ENCODE measurements at regions not wholly inside any gene's neighbourhood (a gene's known extent, or its start where the extent isn't known, plus 50 kb on each side); places are given as distances from the start of the nearest gene placed in this dataset.

DNA sequence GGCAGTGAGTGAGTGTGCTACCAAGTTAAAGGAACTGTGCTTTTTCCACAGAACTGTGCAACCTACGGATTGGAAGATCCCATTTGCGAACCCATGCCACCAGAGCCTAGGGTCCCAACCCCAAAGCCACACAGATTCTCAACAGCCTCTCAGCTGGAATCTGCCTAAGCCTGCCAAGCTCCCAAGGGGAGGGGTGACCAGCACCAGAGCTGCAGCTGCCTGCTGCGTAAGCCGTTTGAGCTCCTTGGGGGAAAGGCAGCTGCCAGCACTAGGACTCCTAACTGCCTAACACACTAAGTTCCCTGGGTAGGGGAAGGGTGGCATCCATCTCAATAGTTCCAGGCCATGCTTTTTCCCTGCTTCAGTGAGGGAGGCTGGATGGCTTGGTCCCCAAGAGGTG lies 738.1 kb upstream of the PRKX start:
- TF ChIP-seq, protein P1, sequence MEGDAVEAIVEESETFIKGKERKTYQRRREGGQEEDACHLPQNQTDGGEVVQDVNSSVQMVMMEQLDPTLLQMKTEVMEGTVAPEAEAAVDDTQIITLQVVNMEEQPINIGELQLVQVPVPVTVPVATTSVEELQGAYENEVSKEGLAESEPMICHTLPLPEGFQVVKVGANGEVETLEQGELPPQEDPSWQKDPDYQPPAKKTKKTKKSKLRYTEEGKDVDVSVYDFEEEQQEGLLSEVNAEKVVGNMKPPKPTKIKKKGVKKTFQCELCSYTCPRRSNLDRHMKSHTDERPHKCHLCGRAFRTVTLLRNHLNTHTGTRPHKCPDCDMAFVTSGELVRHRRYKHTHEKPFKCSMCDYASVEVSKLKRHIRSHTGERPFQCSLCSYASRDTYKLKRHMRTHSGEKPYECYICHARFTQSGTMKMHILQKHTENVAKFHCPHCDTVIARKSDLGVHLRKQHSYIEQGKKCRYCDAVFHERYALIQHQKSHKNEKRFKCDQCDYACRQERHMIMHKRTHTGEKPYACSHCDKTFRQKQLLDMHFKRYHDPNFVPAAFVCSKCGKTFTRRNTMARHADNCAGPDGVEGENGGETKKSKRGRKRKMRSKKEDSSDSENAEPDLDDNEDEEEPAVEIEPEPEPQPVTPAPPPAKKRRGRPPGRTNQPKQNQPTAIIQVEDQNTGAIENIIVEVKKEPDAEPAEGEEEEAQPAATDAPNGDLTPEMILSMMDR (IDR thresholded peaks at IDR 0.05), result no peak
- Mint-ChIP-seq H3K27ac (no peak overlapping the region), H3K36me3 (ENCODE audit: low read depth) (no peaks in the 10 kb centered on the region), H3K4me1 (ENCODE audit: low read depth) (no peaks in the 10 kb centered on the region), H3K9me3 (peaks cover 10% of the 10 kb centered on the region), H3K4me3 (no peak overlapping the region), H3K27me3 (no peaks in the 10 kb centered on the region)
- no peak for DNase-seq
- no peaks in the 10 kb centered on the region for H3K27me3 ChIP-seq (ENCODE audit: control insufficient read depth in 1 of 2, insufficient read depth in 2 of 2, low read length in 2 of 2)
- no peaks in the 10 kb centered on the region for H3K36me3 ChIP-seq (ENCODE audit: insufficient read depth, low read length)
- peaks cover 0 to 8% of the 10 kb centered on the region in 2 experiments for H3K9me3 ChIP-seq (ENCODE audit: control insufficient read depth in 1 of 2, insufficient read depth in 1 of 2, low read length in 2 of 2)
- H3K4me3 ChIP-seq (ENCODE audit: low read length), result no peak overlapping the region
- POLR2A ChIA-PET, result no interaction called here
- intact Hi-C loops (cut with DNase I, micrococcal nuclease), result no loop called here
- no peaks in the 10 kb centered on the region for H3K4me1 ChIP-seq (ENCODE audit: insufficient read depth, low read length)
- ATAC-seq (ENCODE audit: poor library complexity), result no peak
- no peak overlapping the region for H3K27ac ChIP-seq (ENCODE audit: low read depth in 1 of 2, low read length in 2 of 2)
- CTCF ChIA-PET, result no interaction called here

DNA sequence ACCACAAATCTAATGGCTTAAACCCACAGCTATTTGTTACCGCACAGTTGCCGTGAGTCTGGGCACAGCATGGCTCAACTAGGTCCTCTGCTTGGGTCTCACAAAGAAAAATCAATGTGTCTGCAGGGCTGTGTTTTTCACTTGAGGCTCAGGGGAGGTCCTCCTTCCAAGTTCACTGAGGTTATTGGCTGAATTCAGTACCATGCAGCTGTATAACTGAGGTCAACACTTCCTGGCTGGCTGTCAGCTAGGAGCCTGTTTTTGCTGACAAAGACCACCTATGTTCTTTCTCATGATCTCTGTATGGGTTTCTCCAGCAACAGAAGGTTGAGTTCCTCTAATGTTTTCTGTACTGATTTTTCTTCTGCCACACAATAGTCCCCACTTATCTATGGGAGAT lies 736.7 kb upstream of the PRKX start:
- ChIA-PET POLR2A (no interaction called here), CTCF (no interaction called here)
- no peak overlapping the region for H3K4me3 Mint-ChIP-seq
- H3K27ac Mint-ChIP-seq, result no peak overlapping the region
- Histone ChIP-seq H3K27ac (ENCODE audit: low read depth in 1 of 2, low read length in 2 of 2) (no peak overlapping the region), H3K36me3 (ENCODE audit: insufficient read depth, low read length) (no peaks in the 10 kb centered on the region), H3K27me3 (ENCODE audit: control insufficient read depth in 1 of 2, insufficient read depth in 2 of 2, low read length in 2 of 2) (no peaks in the 10 kb centered on the region), H3K4me1 (ENCODE audit: insufficient read depth, low read length) (no peaks in the 10 kb centered on the region), H3K9me3 (ENCODE audit: control insufficient read depth in 1 of 2, insufficient read depth in 1 of 2, low read length in 2 of 2) (peaks cover 0 to 8% of the 10 kb centered on the region in 2 experiments), H3K4me3 (ENCODE audit: low read length) (no peak overlapping the region)
- DNase-seq (no peak), ATAC-seq (ENCODE audit: poor library complexity) (no peak)
- H3K9me3 Mint-ChIP-seq, result peaks cover 10% of the 10 kb centered on the region
- H3K36me3 Mint-ChIP-seq (ENCODE audit: low read depth), result no peaks in the 10 kb centered on the region
- intact Hi-C loops (cut with DNase I, micrococcal nuclease), result no loop called here
- TF ChIP-seq, protein P1 (IDR thresholded peaks at IDR 0.05), result no peak
- no peaks in the 10 kb centered on the region for H3K27me3 Mint-ChIP-seq
- no peaks in the 10 kb centered on the region for H3K4me1 Mint-ChIP-seq (ENCODE audit: low read depth)

DNA sequence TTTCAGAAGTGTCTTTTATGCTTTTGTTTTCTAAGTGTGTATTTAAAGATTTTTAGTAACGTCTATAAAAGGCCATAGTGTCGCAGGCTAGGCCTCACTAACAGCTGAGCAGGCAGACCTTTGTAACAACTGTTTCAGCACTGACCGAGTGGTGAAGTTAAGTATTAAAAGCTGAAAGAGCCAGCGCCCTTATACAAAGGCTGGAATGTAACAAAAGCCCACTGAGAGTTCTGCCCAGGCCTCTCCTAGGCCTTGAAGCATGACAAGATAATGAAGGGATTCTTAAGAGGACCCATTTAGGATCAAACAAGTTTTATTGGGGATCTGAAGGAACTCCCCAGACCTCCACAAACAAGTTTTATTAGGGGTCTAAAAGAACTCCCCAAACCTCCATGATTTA lies 722.5 kb upstream of the PRKX start:
- intact Hi-C loops (cut with DNase I, micrococcal nuclease), result no loop called here
- Mint-ChIP-seq H3K4me3 (no peak overlapping the region), H3K27ac (no peak overlapping the region), H3K4me1 (ENCODE audit: low read depth) (no peaks in the 10 kb centered on the region), H3K9me3 (no peaks in the 10 kb centered on the region), H3K36me3 (ENCODE audit: low read depth) (no peaks in the 10 kb centered on the region), H3K27me3 (no peaks in the 10 kb centered on the region)
- ChIA-PET CTCF (no interaction called here), POLR2A (no interaction called here)
- H3K36me3 ChIP-seq (ENCODE audit: insufficient read depth, low read length), result no peaks in the 10 kb centered on the region
- H3K4me3 ChIP-seq (ENCODE audit: low read length), result no peak overlapping the region
- TF ChIP-seq, protein P1 (IDR thresholded peaks at IDR 0.05), result no peak
- DNase-seq (no peak), ATAC-seq (ENCODE audit: poor library complexity) (no peak)
- H3K9me3 ChIP-seq (ENCODE audit: control insufficient read depth in 1 of 2, insufficient read depth in 1 of 2, low read length in 2 of 2), result no peaks in the 10 kb centered on the region
- no peaks in the 10 kb centered on the region for H3K4me1 ChIP-seq (ENCODE audit: insufficient read depth, low read length)
- H3K27ac ChIP-seq (ENCODE audit: low read depth in 1 of 2, low read length in 2 of 2), result no peak overlapping the region
- H3K27me3 ChIP-seq (ENCODE audit: control insufficient read depth in 1 of 2, insufficient read depth in 2 of 2, low read length in 2 of 2), result no peaks in the 10 kb centered on the region

Data from CD4-positive, alpha-beta T cell (primary cell).